Fibroblast of peridontal ligament (primary cell): ENCODE measurements at regions not wholly inside any gene's neighbourhood (a gene's known extent, or its start where the extent isn't known, plus 50 kb on each side); places are given as distances from the start of the nearest gene placed in this dataset.
A peak's percentile ranks its signal among the peaks of the same experiment; 100 is the strongest.
"Not testable (repeated sequence)": the region's sequence is repeated elsewhere in the genome, so short reads cannot be mapped to it uniquely, and the experiment has no call there.

Source experiments
- DNase-seq: peaks from one replicate; pipeline ENCODE4 v3.0.0-alpha.2; 2010; ENCODE audit errors: extremely low read depth

- DNase-seq: not testable (repeated sequence)
Observed at GRCh38 chr4:12109056-12109455, 680.4 kb upstream of the HS3ST1 start.

- DNase-seq: no peak
Observed at GRCh38 chr4:12105519-12105918, 676.8 kb upstream of the HS3ST1 start.

- not testable (repeated sequence) for DNase-seq
Observed at GRCh38 chr4:12089920-12090319, 661.2 kb upstream of the HS3ST1 start.

GRCh38 chr4:12084690-12085089 is 656.0 kb upstream of the HS3ST1 start:
- DNase-seq: no peak

GRCh38 chr4:12071316-12071715 is 642.6 kb upstream of the HS3ST1 start:
- no peak for DNase-seq

GRCh38 chr4:12053966-12054365 is 625.3 kb upstream of the HS3ST1 start:
- DNase-seq: no peak

DNA sequence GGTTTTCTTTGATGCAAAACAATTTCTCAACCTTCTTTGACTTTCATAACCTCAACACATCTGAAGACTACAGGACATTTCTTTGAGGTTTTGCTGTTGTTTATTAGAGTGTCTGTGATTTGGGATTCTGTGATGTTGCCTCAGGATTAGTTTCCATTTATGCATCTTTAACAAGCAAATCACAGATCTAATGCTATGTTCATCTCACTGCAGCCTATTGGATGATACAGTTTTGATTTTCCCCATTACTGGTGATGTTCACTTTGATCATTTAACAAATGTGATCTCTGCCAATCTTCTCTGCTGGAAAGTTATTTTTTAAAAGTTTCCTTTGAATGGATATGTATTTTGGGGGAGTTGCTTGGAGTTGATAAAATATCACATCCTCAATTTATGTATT is 624.9 kb upstream of the HS3ST1 start:
- no peak for DNase-seq

GRCh38 chr4:12050357-12050756 is 621.7 kb upstream of the HS3ST1 start:
- no peak for DNase-seq

DNA sequence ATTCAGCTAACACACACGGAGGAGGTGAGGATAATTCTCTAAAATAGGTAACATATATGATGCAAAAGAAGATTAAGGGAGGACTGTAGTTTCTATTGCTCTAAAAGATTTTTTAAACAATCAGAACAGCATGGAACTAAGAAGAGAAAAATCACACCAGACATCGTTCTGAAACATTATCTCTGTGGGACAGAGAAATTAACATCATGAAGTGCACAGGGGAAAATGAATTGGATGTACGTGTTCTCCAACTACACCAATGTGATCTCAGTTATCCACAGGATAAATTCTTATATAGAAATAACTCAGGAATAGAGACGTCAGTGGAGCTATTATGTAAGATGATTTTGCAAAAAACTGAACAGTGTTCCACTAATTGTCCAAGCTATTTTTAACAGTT is 614.1 kb upstream of the HS3ST1 start:
- no peak for DNase-seq

DNA sequence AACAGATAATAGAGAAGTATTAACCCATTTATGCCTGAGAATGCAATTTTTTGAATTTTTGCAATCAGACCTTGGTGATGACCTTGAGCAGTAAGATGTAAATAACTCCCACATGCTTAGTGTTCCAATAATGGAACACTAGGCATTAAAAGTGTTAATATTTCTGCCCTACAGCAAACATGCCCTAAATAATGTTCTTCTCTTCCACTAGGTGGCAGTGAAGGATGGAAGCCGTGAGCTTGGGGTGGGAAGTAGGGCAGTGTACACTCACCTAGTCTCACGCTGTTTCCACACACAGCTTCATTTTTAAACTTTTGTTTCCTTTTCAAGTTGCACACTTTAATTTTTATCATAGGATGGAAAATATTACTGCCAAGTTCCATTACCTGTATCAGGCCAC is 613.1 kb upstream of the HS3ST1 start:
- no peak for DNase-seq

DNA sequence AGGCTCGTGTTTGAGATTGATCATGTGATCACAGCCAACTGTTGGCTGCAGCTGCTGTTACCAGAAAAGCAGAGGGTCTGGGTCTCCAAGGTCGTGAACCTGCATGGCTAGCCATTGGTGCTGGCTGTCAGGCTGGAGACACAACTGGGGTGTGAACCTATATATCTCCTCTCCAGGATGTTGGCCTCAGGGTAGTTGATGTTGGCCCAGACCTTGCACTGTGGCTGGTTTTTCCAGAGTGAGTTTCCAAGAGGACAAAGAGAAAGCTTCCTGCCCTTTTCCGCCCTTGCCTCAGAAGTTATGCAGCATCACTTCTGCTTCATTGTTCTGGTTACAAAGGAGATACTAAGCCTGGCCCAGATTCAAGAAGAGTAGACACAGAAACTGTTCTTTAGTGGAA is 607.8 kb upstream of the HS3ST1 start:
- DNase-seq: no peak

GRCh38 chr4:12028258-12028657 is 599.6 kb upstream of the HS3ST1 start:
- no peak for DNase-seq

DNA sequence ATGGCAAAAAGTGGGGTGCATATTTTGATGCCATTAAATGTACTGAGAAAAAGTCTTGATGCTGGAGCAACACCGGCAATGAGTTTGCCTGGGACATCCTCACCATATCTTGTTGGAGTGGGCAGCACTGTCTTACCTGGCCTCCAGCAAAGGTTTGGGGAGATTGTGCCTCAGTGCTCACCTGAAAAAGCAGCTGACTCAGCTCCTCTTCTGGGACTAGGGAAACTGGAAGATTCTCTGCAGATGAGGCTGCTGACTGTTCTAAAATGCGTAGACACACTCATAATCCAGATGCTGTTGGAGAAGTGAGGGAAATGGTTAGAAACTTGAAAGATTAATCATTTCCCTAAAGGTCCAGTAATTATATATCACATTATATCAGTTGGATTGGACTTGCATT is 593.7 kb upstream of the HS3ST1 start:
- no peak for DNase-seq

GRCh38 chr4:12016729-12017128 is 588.0 kb upstream of the HS3ST1 start:
- DNase-seq: no peak

GRCh38 chr4:12005471-12005870 is 576.8 kb upstream of the HS3ST1 start:
- no peak for DNase-seq

DNA sequence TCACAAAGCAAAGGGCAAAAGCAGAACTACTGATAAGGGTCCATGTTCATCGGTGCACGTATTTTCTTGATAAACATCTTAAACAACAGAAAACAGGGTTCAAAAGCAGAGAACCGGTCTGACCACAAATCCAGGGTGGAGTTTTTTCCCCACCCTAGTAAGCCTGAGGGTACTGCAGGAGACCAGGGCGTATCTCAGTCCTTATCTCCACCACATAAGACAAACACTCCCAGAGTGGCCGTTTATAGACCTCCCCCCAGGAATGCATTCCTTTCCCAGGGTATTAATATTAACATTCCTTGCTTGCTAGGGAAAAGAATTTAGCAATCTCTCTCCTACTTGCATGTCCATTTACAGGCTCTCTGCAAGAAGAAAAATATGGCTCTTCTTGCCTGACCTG is 567.9 kb upstream of the HS3ST1 start:
- DNase-seq: not testable (repeated sequence)

DNA sequence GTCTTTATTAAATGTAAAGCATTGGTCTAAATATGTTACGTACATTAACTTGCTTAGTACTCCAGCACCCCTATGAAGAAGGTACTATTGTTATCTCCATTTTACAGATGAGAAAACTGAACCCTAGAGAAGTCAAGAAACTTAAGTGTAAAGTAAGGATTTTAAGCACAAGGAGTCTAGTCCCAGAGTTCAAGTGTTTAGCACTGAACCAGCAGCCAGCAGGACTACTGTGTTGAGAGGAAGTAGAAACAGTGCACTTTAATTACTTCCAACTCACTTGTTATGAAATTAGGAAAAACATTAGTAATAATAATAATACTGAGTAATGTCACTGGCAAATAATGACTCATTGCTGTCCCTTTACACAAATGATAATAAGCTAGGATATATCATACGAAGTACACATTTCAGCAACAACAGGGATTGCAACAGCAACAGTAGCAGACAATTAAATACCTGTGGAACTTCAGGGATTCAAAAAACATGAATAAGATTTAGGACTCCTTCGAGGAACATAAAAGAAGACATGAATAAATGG is 548.1 kb upstream of the HS3ST1 start:
- DNase-seq: no peak

DNA sequence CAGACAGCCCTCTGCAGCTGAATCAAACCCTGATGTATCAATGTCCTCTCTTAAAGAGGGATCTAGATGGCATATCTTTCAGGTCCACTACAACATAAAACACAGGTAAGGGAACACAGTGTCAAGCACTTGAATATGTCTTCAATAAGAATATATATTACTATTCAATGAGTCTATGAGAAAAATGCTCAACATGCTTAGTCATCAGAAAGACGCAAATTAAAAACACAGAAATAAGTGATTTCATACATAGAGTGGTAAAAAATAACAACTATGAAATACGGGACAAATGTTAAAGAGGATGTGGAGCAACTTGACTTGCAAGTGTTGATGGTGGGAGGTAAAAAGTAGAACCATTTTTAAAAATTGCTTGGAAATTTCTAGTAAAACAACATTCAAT is 544.6 kb upstream of the HS3ST1 start:
- DNase-seq: no peak

GRCh38 chr4:11970754-11971153 is 542.1 kb upstream of the HS3ST1 start:
- DNase-seq: no peak

DNA sequence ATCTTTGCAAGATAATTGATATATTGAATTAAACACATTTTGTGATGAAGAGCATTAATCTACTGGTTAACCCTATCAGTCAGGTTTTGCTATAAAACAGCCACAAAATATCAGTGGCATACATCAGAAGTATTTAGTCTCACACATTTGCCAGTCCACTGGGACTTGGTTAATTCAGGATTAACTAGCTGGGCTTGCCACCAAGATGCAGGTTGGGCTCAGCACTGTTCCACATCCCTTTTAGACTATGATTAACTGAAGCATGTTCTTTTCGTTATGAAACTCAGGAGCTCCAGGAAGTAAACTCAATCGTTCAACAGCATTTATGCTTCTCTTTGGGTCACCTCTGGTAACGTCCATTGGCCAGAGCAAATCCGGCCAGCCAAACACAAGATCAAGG is 538.1 kb upstream of the HS3ST1 start:
- no peak for DNase-seq

GRCh38 chr4:11954093-11954492 is 525.4 kb upstream of the HS3ST1 start:
- DNase-seq: peak; percentile 0

DNA sequence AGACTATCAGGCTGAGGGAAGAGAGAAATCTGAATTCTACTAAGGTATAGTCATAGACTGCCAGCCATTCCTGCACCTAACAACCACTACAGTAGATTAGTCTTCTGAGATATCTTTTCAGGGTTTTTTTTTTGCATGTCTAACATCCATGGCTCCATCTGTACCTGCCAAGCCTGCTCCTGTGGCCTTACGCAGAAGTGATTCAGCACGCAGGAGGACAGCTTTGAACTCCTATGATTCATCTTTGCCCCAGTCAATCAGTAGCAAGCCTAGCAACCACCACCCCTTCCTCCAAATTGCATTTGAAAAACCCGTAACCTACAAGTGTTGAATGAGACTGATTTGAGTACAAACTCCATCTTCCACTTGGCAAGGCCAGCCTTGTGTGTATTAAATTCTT is 520.7 kb upstream of the HS3ST1 start:
- no peak for DNase-seq

DNA sequence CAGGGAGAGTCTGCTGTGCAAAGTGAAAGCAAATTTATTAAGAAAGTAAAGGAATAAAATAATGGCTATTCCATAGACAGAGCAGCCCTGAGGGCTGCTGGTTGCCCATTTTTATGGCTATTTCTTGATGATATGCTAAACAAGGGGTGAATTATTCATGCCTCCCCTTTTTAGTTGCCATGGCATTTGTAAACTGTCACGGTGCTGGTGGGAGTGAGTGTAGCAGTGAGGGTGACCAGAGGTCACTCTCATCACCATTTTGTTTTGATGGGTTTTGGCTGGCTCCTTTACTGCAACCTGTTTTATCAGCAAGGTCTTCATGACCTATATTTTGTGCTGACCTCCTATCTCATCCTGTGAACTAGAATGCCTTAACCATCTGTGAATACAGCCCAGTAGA is 518.9 kb upstream of the HS3ST1 start:
- not testable (repeated sequence) for DNase-seq

DNA sequence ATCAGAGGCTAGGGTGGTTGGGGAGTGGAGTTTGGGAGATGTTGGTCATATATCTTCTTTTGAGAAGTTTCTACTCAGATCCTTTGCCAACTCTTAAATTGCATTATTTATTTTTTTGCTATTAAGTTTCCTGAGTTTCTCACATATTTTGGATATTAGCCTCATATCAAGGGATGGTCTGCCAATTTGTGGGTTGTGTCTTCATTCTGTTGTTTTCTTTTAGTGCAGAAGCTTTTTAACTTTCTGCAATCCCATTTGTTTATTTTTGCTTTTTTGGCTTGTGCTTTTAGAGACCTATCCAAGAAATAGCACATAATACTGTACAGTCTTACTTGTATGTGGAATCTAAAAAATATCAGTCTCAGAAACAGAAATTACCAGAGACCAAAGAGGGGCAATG is 509.2 kb upstream of the HS3ST1 start:
- DNase-seq: no peak
